HepG2 (cell line): ENCODE measurements at regions not wholly inside any gene's neighbourhood (a gene's known extent, or its start where the extent isn't known, plus 50 kb on each side); places are given as distances from the start of the nearest gene placed in this dataset.

ENCODE experiments used
- NFE2 ChIP-seq: sonication (generic); formaldehyde crosslinking; IDR thresholded peaks from 2 replicates; pipeline ENCODE4 v1.4.0; 2020; ENCODE audit warnings: missing genetic modification reagents
- NFIC ChIP-seq: IDR thresholded peaks from 2 replicates; pipeline ENCODE4 v1.6.1; 2012; ENCODE audit warnings: mild to moderate bottlenecking, low read length, inconsistent platforms
- POGZ ChIP-seq: sonication (generic); formaldehyde crosslinking; IDR thresholded peaks from 2 replicates; pipeline ENCODE4 v1.4.0; 2020; ENCODE audit warnings: mild to moderate bottlenecking, missing genetic modification reagents
- ZNF468 ChIP-seq: sonication (generic); formaldehyde crosslinking; IDR thresholded peaks from 2 replicates; pipeline ENCODE4 v1.8.0; 2022; ENCODE audit warnings: mild to moderate bottlenecking, moderate library complexity, missing genetic modification reagents
- ZNF569 ChIP-seq: sonication (generic); formaldehyde crosslinking; IDR thresholded peaks from 2 replicates; pipeline ENCODE4 v1.5.0; 2020; ENCODE audit warnings: mild to moderate bottlenecking, missing genetic modification reagents, moderate library complexity, borderline replicate concordance
- TF ChIP-seq, protein P1 (sequence below): sonication (generic); formaldehyde crosslinking; IDR thresholded peaks from 2 replicates; pipeline ENCODE4 v1.4.0; 2020; ENCODE audit warnings: missing genetic modification reagents
- TF ChIP-seq, protein P2 (sequence below): sonication (generic); formaldehyde crosslinking; IDR thresholded peaks from 2 replicates; pipeline ENCODE4 v1.4.0; 2020; ENCODE audit warnings: missing genetic modification reagents
- TF ChIP-seq, protein P3 (sequence below): sonication (generic); formaldehyde crosslinking; IDR thresholded peaks from 2 replicates; pipeline ENCODE4 v1.8.0; 2022; ENCODE audit warnings: missing genetic modification reagents, mild to moderate bottlenecking, inconsistent platforms, borderline replicate concordance
- TF ChIP-seq, protein P4 (sequence below): sonication (generic); formaldehyde crosslinking; conservative IDR thresholded peaks from 2 replicates; pipeline ENCODE4 v1.4.0; 2020; ENCODE audit warnings: mild to moderate bottlenecking, missing genetic modification reagents, moderate library complexity
- TF ChIP-seq, protein P5 (sequence below): IDR thresholded peaks from 2 replicates; pipeline ENCODE4 v1.6.1; 2016
- TF ChIP-seq, protein P6 (sequence below): sonication (generic); formaldehyde crosslinking; IDR thresholded peaks from 2 replicates; pipeline ENCODE4 v1.4.0; 2020; ENCODE audit warnings: missing genetic modification reagents, borderline replicate concordance
- TF ChIP-seq, protein P7 (sequence below): IDR thresholded peaks from 2 replicates; pipeline ENCODE4 v1.6.1; 2016; ENCODE audit warnings: control low read depth

DNA sequence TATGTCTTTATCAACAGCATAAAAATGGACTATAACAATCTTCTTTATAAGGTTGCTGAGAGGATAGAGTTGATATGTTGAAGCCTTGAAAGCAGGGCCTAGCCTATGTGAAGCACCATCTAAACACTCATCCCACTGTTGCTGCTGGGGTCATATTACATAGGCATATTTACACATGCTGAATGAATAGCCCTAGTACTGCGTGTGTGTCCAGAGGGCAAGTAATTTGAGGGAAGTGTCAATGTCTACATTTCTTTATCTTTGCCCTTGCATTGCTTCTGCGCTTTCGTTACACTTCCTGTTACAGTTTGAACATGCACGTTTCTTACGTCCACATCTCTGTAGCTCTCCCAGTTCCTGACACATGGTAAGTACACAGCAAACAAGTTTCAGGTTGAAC lies 280.3 kb upstream of the ATP5MC3 start (continued):
- TF ChIP-seq, protein P1, sequence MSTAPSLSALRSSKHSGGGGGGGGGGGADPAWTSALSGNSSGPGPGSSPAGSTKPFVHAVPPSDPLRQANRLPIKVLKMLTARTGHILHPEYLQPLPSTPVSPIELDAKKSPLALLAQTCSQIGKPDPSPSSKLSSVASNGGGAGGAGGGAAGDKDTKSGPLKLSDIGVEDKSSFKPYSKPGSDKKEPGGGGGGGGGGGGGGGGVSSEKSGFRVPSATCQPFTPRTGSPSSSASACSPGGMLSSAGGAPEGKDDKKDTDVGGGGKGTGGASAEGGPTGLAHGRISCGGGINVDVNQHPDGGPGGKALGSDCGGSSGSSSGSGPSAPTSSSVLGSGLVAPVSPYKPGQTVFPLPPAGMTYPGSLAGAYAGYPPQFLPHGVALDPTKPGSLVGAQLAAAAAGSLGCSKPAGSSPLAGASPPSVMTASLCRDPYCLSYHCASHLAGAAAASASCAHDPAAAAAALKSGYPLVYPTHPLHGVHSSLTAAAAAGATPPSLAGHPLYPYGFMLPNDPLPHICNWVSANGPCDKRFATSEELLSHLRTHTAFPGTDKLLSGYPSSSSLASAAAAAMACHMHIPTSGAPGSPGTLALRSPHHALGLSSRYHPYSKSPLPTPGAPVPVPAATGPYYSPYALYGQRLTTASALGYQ (CRISPR knock-in tag): no peak
- TF ChIP-seq, protein P2, sequence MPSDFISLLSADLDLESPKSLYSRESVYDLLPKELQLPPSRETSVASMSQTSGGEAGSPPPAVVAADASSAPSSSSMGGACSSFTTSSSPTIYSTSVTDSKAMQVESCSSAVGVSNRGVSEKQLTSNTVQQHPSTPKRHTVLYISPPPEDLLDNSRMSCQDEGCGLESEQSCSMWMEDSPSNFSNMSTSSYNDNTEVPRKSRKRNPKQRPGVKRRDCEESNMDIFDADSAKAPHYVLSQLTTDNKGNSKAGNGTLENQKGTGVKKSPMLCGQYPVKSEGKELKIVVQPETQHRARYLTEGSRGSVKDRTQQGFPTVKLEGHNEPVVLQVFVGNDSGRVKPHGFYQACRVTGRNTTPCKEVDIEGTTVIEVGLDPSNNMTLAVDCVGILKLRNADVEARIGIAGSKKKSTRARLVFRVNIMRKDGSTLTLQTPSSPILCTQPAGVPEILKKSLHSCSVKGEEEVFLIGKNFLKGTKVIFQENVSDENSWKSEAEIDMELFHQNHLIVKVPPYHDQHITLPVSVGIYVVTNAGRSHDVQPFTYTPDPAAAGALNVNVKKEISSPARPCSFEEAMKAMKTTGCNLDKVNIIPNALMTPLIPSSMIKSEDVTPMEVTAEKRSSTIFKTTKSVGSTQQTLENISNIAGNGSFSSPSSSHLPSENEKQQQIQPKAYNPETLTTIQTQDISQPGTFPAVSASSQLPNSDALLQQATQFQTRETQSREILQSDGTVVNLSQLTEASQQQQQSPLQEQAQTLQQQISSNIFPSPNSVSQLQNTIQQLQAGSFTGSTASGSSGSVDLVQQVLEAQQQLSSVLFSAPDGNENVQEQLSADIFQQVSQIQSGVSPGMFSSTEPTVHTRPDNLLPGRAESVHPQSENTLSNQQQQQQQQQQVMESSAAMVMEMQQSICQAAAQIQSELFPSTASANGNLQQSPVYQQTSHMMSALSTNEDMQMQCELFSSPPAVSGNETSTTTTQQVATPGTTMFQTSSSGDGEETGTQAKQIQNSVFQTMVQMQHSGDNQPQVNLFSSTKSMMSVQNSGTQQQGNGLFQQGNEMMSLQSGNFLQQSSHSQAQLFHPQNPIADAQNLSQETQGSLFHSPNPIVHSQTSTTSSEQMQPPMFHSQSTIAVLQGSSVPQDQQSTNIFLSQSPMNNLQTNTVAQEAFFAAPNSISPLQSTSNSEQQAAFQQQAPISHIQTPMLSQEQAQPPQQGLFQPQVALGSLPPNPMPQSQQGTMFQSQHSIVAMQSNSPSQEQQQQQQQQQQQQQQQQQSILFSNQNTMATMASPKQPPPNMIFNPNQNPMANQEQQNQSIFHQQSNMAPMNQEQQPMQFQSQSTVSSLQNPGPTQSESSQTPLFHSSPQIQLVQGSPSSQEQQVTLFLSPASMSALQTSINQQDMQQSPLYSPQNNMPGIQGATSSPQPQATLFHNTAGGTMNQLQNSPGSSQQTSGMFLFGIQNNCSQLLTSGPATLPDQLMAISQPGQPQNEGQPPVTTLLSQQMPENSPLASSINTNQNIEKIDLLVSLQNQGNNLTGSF (CRISPR knock-in tag): no peak
- TF ChIP-seq NFE2 (CRISPR knock-in tag) (no peak), POGZ (peak; percentile 82), NFIC (no peak), ZNF468 (CRISPR knock-in tag) (no peak), ZNF569 (CRISPR knock-in tag) (no peak)
- TF ChIP-seq, protein P3, sequence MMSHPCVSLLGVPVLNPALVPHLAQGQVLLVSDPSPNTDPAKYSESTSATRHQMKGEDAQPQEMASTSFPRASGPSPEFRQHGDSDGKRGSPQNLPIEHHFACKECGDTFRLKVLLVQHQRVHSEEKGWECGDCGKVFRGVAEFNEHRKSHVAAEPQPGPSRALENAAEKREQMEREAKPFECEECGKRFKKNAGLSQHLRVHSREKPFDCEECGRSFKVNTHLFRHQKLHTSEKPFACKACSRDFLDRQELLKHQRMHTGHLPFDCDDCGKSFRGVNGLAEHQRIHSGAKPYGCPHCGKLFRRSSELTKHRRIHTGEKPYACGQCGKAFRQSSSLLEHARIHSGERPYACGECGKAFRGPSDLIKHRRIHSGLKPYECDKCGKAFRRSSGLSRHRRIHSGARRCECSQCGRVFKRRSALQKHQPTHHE (CRISPR knock-in tag): no peak
- TF ChIP-seq, protein P4, sequence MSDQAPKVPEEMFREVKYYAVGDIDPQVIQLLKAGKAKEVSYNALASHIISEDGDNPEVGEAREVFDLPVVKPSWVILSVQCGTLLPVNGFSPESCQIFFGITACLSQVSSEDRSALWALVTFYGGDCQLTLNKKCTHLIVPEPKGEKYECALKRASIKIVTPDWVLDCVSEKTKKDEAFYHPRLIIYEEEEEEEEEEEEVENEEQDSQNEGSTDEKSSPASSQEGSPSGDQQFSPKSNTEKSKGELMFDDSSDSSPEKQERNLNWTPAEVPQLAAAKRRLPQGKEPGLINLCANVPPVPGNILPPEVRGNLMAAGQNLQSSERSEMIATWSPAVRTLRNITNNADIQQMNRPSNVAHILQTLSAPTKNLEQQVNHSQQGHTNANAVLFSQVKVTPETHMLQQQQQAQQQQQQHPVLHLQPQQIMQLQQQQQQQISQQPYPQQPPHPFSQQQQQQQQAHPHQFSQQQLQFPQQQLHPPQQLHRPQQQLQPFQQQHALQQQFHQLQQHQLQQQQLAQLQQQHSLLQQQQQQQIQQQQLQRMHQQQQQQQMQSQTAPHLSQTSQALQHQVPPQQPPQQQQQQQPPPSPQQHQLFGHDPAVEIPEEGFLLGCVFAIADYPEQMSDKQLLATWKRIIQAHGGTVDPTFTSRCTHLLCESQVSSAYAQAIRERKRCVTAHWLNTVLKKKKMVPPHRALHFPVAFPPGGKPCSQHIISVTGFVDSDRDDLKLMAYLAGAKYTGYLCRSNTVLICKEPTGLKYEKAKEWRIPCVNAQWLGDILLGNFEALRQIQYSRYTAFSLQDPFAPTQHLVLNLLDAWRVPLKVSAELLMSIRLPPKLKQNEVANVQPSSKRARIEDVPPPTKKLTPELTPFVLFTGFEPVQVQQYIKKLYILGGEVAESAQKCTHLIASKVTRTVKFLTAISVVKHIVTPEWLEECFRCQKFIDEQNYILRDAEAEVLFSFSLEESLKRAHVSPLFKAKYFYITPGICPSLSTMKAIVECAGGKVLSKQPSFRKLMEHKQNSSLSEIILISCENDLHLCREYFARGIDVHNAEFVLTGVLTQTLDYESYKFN (CRISPR knock-in tag): peak; percentile 72
- TF ChIP-seq, protein P5, sequence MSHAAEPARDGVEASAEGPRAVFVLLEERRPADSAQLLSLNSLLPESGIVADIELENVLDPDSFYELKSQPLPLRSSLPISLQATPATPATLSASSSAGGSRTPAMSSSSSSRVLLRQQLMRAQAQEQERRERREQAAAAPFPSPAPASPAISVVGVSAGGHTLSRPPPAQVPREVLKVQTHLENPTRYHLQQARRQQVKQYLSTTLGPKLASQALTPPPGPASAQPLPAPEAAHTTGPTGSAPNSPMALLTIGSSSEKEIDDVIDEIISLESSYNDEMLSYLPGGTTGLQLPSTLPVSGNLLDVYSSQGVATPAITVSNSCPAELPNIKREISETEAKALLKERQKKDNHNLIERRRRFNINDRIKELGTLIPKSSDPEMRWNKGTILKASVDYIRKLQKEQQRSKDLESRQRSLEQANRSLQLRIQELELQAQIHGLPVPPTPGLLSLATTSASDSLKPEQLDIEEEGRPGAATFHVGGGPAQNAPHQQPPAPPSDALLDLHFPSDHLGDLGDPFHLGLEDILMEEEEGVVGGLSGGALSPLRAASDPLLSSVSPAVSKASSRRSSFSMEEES: 0 out of 2 replicates have a peak, but pooled peaks have one; percentile 47
- TF ChIP-seq, protein P6, sequence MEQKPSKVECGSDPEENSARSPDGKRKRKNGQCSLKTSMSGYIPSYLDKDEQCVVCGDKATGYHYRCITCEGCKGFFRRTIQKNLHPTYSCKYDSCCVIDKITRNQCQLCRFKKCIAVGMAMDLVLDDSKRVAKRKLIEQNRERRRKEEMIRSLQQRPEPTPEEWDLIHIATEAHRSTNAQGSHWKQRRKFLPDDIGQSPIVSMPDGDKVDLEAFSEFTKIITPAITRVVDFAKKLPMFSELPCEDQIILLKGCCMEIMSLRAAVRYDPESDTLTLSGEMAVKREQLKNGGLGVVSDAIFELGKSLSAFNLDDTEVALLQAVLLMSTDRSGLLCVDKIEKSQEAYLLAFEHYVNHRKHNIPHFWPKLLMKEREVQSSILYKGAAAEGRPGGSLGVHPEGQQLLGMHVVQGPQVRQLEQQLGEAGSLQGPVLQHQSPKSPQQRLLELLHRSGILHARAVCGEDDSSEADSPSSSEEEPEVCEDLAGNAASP (CRISPR knock-in tag): 0 out of 2 replicates have a peak, but pooled peaks have one; percentile 38
- TF ChIP-seq, protein P7, sequence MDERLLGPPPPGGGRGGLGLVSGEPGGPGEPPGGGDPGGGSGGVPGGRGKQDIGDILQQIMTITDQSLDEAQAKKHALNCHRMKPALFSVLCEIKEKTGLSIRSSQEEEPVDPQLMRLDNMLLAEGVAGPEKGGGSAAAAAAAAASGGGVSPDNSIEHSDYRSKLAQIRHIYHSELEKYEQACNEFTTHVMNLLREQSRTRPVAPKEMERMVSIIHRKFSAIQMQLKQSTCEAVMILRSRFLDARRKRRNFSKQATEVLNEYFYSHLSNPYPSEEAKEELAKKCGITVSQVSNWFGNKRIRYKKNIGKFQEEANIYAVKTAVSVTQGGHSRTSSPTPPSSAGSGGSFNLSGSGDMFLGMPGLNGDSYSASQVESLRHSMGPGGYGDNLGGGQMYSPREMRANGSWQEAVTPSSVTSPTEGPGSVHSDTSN (CRISPR knock-in tag): no peak
